ENCODE measurements at regions not wholly inside any gene's neighbourhood (a gene's known extent, or its start where the extent isn't known, plus 50 kb on each side); places are given as distances from the start of the nearest gene placed in this dataset.

GRCh38 chr13:93055233-93055632 is 171.4 kb upstream of the GPC6 start:
- TF ChIP-seq CTCF (IDR thresholded peaks at IDR 0.05; ENCODE audit: low read length) (no peak), EZH2phosphoT487 (IDR thresholded peaks at IDR 0.05; ENCODE audit: low read length) (no peak), EZH2 (optimal IDR thresholded peaks at IDR 0.05; ENCODE audit: low read depth, low read length) (no peak)
